ENCODE measurements at regions not wholly inside any gene's neighbourhood (a gene's known extent, or its start where the extent isn't known, plus 50 kb on each side); places are given as distances from the start of the nearest gene placed in this dataset.

GRCh38 chr11:87628026-87628580 lies 547.1 kb downstream of the RAB38 start:
- TF ChIP-seq CTCF (conservative IDR thresholded peaks at IDR 0.05; ENCODE audit: low read length), result no peak
- no peak for TF ChIP-seq EZH2phosphoT487 (IDR thresholded peaks at IDR 0.05; ENCODE audit: borderline replicate concordance)
